Astrocyte (in vitro differentiated cells and primary cell): ENCODE measurements at regions not wholly inside any gene's neighbourhood (a gene's known extent, or its start where the extent isn't known, plus 50 kb on each side); places are given as distances from the start of the nearest gene placed in this dataset.
"Not testable (repeated sequence)": the region's sequence is repeated elsewhere in the genome, so short reads cannot be mapped to it uniquely, and the experiment has no call there.

Source experiments
- DNase-seq: peaks from one replicate; pipeline ENCODE4 v3.0.0-alpha.2; 2010; ENCODE audit warnings: low read depth
- FAIRE-seq: peaks from 2 replicates; lab custom pipeline; 2011; peaks lifted over from hg19 to GRCh38; lab: Jason Lieb, UNC
- H2AFZ ChIP-seq: 2 replicates; pipeline ENCODE4 v1.6.0; 2012; ENCODE audit warnings: low read depth, low read length, inconsistent platforms
- H3K27ac ChIP-seq: 2 replicates; pipeline ENCODE4 v1.5.1; 2011; ENCODE audit warnings: low read depth, low read length, inconsistent platforms
- H3K27me3 ChIP-seq: 2 replicates; pipeline ENCODE4 v1.6.0; 2011; ENCODE audit warnings: low read length, inconsistent platforms; ENCODE audit not compliant: insufficient read depth
- H3K36me3 ChIP-seq: 2 replicates; pipeline ENCODE4 v1.5.1; 2011; ENCODE audit warnings: low read length, inconsistent platforms; ENCODE audit not compliant: insufficient read depth
- H3K4me1 ChIP-seq: 2 replicates; pipeline ENCODE4 v1.5.1; 2011; ENCODE audit warnings: low read length, inconsistent platforms; ENCODE audit not compliant: insufficient read depth
- H3K4me2 ChIP-seq: 2 replicates; pipeline ENCODE4 v1.6.0; 2012; ENCODE audit warnings: low read length, inconsistent platforms
- H3K4me3 ChIP-seq: 2 replicates; pipeline ENCODE4 v1.5.1; 2011; ENCODE audit warnings: low read depth, mild to moderate bottlenecking, low read length, inconsistent platforms; ENCODE audit not compliant: insufficient read depth
- H3K79me2 ChIP-seq: 2 replicates; pipeline ENCODE4 v1.6.0; 2012; ENCODE audit warnings: mild to moderate bottlenecking, low read length, inconsistent platforms; ENCODE audit not compliant: insufficient read depth
- H3K9ac ChIP-seq: 2 replicates; pipeline ENCODE4 v1.6.0; 2012; ENCODE audit warnings: mild to moderate bottlenecking, low read length, inconsistent platforms
- H3K9me3 ChIP-seq: 2 replicates; pipeline ENCODE4 v1.5.1; 2012; ENCODE audit warnings: low read depth, mild to moderate bottlenecking, low read length, inconsistent platforms; ENCODE audit not compliant: insufficient read depth
- H4K20me1 ChIP-seq: 2 replicates; pipeline ENCODE4 v1.6.0; 2012; ENCODE audit warnings: low read length, inconsistent platforms; ENCODE audit not compliant: insufficient read depth
- H3K27ac Mint-ChIP-seq: one replicate; pipeline ENCODE4 v1.8.0; 2021; ENCODE audit warnings: mild to moderate bottlenecking, mixed read lengths; ENCODE audit not compliant: unreplicated experiment
- H3K27me3 Mint-ChIP-seq: one replicate; pipeline ENCODE4 v1.8.0; 2021; ENCODE audit warnings: low read depth, mixed read lengths; ENCODE audit not compliant: unreplicated experiment
- H3K36me3 Mint-ChIP-seq: one replicate; pipeline ENCODE4 v1.8.0; 2021; ENCODE audit warnings: low read depth, mixed read lengths; ENCODE audit not compliant: unreplicated experiment
- H3K4me1 Mint-ChIP-seq: one replicate; pipeline ENCODE4 v1.8.0; 2021; ENCODE audit warnings: low read depth, mixed read lengths; ENCODE audit not compliant: unreplicated experiment
- H3K4me3 Mint-ChIP-seq: one replicate; pipeline ENCODE4 v1.8.0; 2021; ENCODE audit warnings: mild to moderate bottlenecking, moderate library complexity, mixed read lengths; ENCODE audit not compliant: unreplicated experiment
- H3K9me3 Mint-ChIP-seq: one replicate; pipeline ENCODE4 v1.8.0; 2021; ENCODE audit warnings: mild to moderate bottlenecking, mixed read lengths; ENCODE audit not compliant: unreplicated experiment
- EZH2 ChIP-seq: IDR thresholded peaks from 2 replicates; pipeline ENCODE4 v1.6.1; 2012; ENCODE audit warnings: mild to moderate bottlenecking, low read length, inconsistent platforms; ENCODE audit not compliant: insufficient read depth
- TF ChIP-seq, protein P1 (sequence below): IDR thresholded peaks from 2 replicates; pipeline ENCODE4 v1.5.1; 2011; ENCODE audit warnings: low read depth, mild to moderate bottlenecking, inconsistent platforms, low read length, moderate library complexity; ENCODE audit not compliant: insufficient read depth

- DNase-seq (no peak), FAIRE-seq (no peak)
- H3K27ac ChIP-seq: no peak overlapping the region
- no peak overlapping the region for H2AFZ ChIP-seq
- no peaks in the 10 kb centered on the region for H4K20me1 ChIP-seq
- no peak for TF ChIP-seq EZH2
- TF ChIP-seq, protein P1, sequence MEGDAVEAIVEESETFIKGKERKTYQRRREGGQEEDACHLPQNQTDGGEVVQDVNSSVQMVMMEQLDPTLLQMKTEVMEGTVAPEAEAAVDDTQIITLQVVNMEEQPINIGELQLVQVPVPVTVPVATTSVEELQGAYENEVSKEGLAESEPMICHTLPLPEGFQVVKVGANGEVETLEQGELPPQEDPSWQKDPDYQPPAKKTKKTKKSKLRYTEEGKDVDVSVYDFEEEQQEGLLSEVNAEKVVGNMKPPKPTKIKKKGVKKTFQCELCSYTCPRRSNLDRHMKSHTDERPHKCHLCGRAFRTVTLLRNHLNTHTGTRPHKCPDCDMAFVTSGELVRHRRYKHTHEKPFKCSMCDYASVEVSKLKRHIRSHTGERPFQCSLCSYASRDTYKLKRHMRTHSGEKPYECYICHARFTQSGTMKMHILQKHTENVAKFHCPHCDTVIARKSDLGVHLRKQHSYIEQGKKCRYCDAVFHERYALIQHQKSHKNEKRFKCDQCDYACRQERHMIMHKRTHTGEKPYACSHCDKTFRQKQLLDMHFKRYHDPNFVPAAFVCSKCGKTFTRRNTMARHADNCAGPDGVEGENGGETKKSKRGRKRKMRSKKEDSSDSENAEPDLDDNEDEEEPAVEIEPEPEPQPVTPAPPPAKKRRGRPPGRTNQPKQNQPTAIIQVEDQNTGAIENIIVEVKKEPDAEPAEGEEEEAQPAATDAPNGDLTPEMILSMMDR: no peak
- Mint-ChIP-seq H3K36me3 (no peaks in the 10 kb centered on the region), H3K4me3 (no peak overlapping the region), H3K4me1 (peaks cover 5% of the 10 kb centered on the region), H3K9me3 (peaks cover 2% of the 10 kb centered on the region), H3K27ac (no peak overlapping the region), H3K27me3 (peaks cover 3% of the 10 kb centered on the region)
- no peak overlapping the region for H3K9ac ChIP-seq
- H3K4me1 ChIP-seq: no peaks in the 10 kb centered on the region
- H3K27me3 ChIP-seq: no peaks in the 10 kb centered on the region
- peaks cover 4% of the 10 kb centered on the region for H3K9me3 ChIP-seq
- no peaks in the 10 kb centered on the region for H3K36me3 ChIP-seq
- no peak overlapping the region for H3K4me3 ChIP-seq
- H3K4me2 ChIP-seq: no peak overlapping the region
- no peaks in the 10 kb centered on the region for H3K79me2 ChIP-seq
These were observed 73.8 kb downstream of the ZNF518B start for GRCh38 chr4:10383417-10383816.

DNA sequence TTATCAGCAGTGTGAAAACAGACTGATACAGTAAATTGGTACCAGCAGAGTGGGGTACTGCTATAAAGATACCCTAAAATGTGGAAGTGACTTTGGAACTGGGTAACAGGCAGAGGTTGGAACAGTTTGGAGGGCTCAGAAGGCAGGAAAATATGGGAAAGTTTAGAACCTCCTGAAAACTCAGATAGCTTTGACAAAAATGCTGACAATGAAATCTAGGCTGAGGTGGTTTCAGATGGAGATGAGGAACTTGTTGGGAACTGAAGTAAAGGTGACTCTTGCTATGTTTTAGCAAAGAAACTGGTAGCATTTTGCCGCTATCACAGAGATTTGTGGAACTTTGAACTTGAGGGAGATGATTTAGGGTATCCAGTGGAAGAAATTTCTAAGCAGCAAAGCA, 75.1 kb downstream of the ZNF518B start:
- H2AFZ ChIP-seq, H3K36me3 Mint-ChIP-seq, H4K20me1 ChIP-seq, H3K36me3 ChIP-seq, H3K79me2 ChIP-seq, H3K4me1 Mint-ChIP-seq, H3K27me3 ChIP-seq, H3K9me3 ChIP-seq, H3K4me3 Mint-ChIP-seq, H3K27me3 Mint-ChIP-seq, H3K27ac Mint-ChIP-seq, H3K9ac ChIP-seq, H3K9me3 Mint-ChIP-seq, H3K4me3 ChIP-seq, H3K27ac ChIP-seq, H3K4me1 ChIP-seq, FAIRE-seq, H3K4me2 ChIP-seq, DNase-seq: not testable (repeated sequence)

DNA sequence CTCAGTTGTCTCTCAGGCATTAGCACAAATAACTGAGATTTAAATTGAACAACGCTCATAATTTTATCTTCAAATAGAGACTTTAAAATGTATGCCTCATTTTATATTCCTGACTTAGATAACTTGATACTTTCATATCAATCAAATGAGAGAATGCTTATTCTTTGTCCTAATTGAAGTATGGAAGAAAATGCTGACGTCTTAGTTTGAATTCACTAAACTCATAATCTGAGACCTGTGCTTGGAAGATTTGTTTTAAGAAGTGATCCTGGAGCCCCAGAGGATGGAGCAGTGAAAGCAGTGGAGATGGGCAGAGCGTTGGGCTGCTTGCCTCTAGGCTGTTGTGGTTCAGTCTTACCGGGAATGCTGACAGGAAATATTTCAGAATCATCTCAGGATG, 76.1 kb downstream of the ZNF518B start:
- Mint-ChIP-seq H3K27me3 (peaks cover 5% of the 10 kb centered on the region), H3K36me3 (no peaks in the 10 kb centered on the region), H3K4me3 (no peak overlapping the region), H3K9me3 (peaks cover 4% of the 10 kb centered on the region), H3K4me1 (peaks cover 5% of the 10 kb centered on the region), H3K27ac (no peak overlapping the region)
- no peak for TF ChIP-seq EZH2
- TF ChIP-seq, protein P1: no peak
- FAIRE-seq: no peak
- no peak overlapping the region for H3K27ac ChIP-seq
- H3K9ac ChIP-seq: no peak overlapping the region
- no peak overlapping the region for H3K4me2 ChIP-seq
- H2AFZ ChIP-seq: no peak overlapping the region
- no peaks in the 10 kb centered on the region for H3K4me1 ChIP-seq
- H4K20me1 ChIP-seq: no peaks in the 10 kb centered on the region
- H3K4me3 ChIP-seq: no peak overlapping the region
- H3K27me3 ChIP-seq: no peaks in the 10 kb centered on the region
- no peaks in the 10 kb centered on the region for H3K79me2 ChIP-seq
- H3K36me3 ChIP-seq: no peaks in the 10 kb centered on the region
- no peak for DNase-seq
- peaks cover 3% of the 10 kb centered on the region for H3K9me3 ChIP-seq
